Left renal cortex interstitium (tissue), 4 donors: ENCODE measurements at regions not wholly inside any gene's neighbourhood (a gene's known extent, or its start where the extent isn't known, plus 50 kb on each side); places are given as distances from the start of the nearest gene placed in this dataset.

Experiments
- DNase-seq, 4 donors: peaks; one replicate each; pipeline ENCODE4 v3.0.0-alpha.2; 2013; ENCODE audit warnings: low read depth in 4 of 4, low spot score in 2 of 4, missing footprints in 1 of 4

GRCh38 chr3:182606905-182607504 is 186.3 kb upstream of the ATP11B start:
- no peak for DNase-seq

GRCh38 chr3:182608832-182609231 is 184.5 kb upstream of the ATP11B start:
- DNase-seq, result no peak

- DNase-seq, result no peak
These were observed 183.6 kb upstream of the ATP11B start for GRCh38 chr3:182609575-182610156.

- no peak for DNase-seq
These were observed 181.0 kb upstream of the ATP11B start for GRCh38 chr3:182612332-182612731.

GRCh38 chr3:182617500-182617899 is 175.8 kb upstream of the ATP11B start:
- no peak for DNase-seq

GRCh38 chr3:182618085-182618732 is 175.1 kb upstream of the ATP11B start:
- no peak for DNase-seq

GRCh38 chr3:182618981-182619591 is 174.2 kb upstream of the ATP11B start:
- DNase-seq, result no peak

- DNase-seq, result no peak
These were observed 172.4 kb upstream of the ATP11B start for GRCh38 chr3:182620723-182621434.

- DNase-seq, result no peak
These were observed 171.7 kb upstream of the ATP11B start for GRCh38 chr3:182621435-182622240.

GRCh38 chr3:182622241-182622545 is 171.1 kb upstream of the ATP11B start:
- no peak for DNase-seq

GRCh38 chr3:182626484-182627467 is 166.5 kb upstream of the ATP11B start:
- DNase-seq, result no peak

- DNase-seq, result no peak
These were observed 164.8 kb upstream of the ATP11B start for GRCh38 chr3:182628531-182628930.

GRCh38 chr3:182629521-182629920 is 163.8 kb upstream of the ATP11B start:
- no peak for DNase-seq

GRCh38 chr3:182631183-182632076 is 161.9 kb upstream of the ATP11B start:
- no peak for DNase-seq

- no peak for DNase-seq
These were observed 161.3 kb upstream of the ATP11B start for GRCh38 chr3:182632077-182632393.

- DNase-seq, result no peak
These were observed 160.1 kb upstream of the ATP11B start for GRCh38 chr3:182633186-182633585.

- DNase-seq, result no peak
These were observed 156.7 kb upstream of the ATP11B start for GRCh38 chr3:182636646-182637045.

GRCh38 chr3:182637350-182638110 is 155.8 kb upstream of the ATP11B start:
- no peak for DNase-seq
